HEK293T (cell line): ENCODE measurements at regions not wholly inside any gene's neighbourhood (a gene's known extent, or its start where the extent isn't known, plus 50 kb on each side); places are given as distances from the start of the nearest gene placed in this dataset.

Source experiments
- ARNT ChIP-seq: fragments of 450-650 bp; IDR thresholded peaks from 2 replicates; pipeline ENCODE4 v1.6.1; 2017; ENCODE audit warnings: mild to moderate bottlenecking
- ELF4 ChIP-seq: fragments of 450-650 bp; IDR thresholded peaks from 2 replicates; pipeline ENCODE4 v1.6.1; 2017; ENCODE audit warnings: antibody characterized with exemption
- FOXM1 ChIP-seq: fragments of 450-650 bp; IDR thresholded peaks from 2 replicates; pipeline ENCODE4 v1.6.1; 2017; ENCODE audit warnings: mild to moderate bottlenecking, borderline replicate concordance
- HDGF ChIP-seq: fragments of 450-650 bp; IDR thresholded peaks from 2 replicates; pipeline ENCODE4 v1.6.1; 2017; ENCODE audit warnings: antibody characterized with exemption, borderline replicate concordance
- L3MBTL2 ChIP-seq: fragments of 450-650 bp; conservative IDR thresholded peaks from 2 replicates; pipeline ENCODE4 v1.6.1; 2016; ENCODE audit warnings: mild to moderate bottlenecking
- LEF1 ChIP-seq: fragments of 450-650 bp; IDR thresholded peaks from 2 replicates; pipeline ENCODE4 v1.6.1; 2017; ENCODE audit warnings: mild to moderate bottlenecking, borderline replicate concordance
- SP1 ChIP-seq: fragments of 450-650 bp; IDR thresholded peaks from 2 replicates; pipeline ENCODE4 v1.6.1; 2017
- SUZ12 ChIP-seq: fragments of 450-650 bp; IDR thresholded peaks from 2 replicates; pipeline ENCODE4 v1.6.1; 2016; ENCODE audit warnings: mild to moderate bottlenecking
- ZNF384 ChIP-seq: fragments of 450-650 bp; IDR thresholded peaks from 2 replicates; pipeline ENCODE4 v1.6.1; 2016

- TF ChIP-seq HDGF (no peak), FOXM1 (no peak), SUZ12 (no peak), ELF4 (no peak), SP1 (no peak), ARNT (no peak), L3MBTL2 (no peak), ZNF384 (no peak), LEF1 (no peak)
Measured at GRCh38 chr1:207219979-207220889, 101.2 kb upstream of the CD55 start.
